WI38 (cell line): ENCODE measurements at regions not wholly inside any gene's neighbourhood (a gene's known extent, or its start where the extent isn't known, plus 50 kb on each side); places are given as distances from the start of the nearest gene placed in this dataset.

Experiments used
- H3K4me3 ChIP-seq: 2 replicates; pipeline ENCODE4 v1.5.1; 2011; ENCODE audit warnings: low read depth, mild to moderate bottlenecking, control low read depth, low read length
- TF ChIP-seq, protein P1 (sequence below): IDR thresholded peaks from 2 replicates; pipeline ENCODE4 v1.5.1; 2012; ENCODE audit warnings: low read depth, mild to moderate bottlenecking, control low read depth, low read length

DNA sequence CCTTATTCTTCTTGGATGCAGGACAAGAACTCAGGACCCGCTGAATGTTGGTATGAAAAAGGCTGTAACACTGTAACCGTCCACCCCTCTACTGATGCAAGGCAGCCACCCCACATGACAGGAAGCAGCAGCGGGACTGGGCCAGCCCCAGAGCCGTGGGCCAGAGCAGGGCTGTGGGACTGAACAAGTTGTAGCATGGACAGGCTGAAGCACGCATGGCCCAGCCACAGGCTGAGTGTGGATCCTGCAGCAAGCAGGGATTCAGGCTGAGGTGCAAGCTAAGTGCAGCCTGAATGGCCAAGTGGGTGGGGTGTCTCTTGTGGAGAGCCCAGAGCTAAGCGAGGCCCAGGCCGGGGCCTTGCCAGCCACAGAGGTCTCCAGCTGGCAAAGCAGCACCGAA is 632.2 kb downstream of the SPOCK3 start:
- H3K4me3 ChIP-seq: no peak overlapping the region
- TF ChIP-seq, protein P1, sequence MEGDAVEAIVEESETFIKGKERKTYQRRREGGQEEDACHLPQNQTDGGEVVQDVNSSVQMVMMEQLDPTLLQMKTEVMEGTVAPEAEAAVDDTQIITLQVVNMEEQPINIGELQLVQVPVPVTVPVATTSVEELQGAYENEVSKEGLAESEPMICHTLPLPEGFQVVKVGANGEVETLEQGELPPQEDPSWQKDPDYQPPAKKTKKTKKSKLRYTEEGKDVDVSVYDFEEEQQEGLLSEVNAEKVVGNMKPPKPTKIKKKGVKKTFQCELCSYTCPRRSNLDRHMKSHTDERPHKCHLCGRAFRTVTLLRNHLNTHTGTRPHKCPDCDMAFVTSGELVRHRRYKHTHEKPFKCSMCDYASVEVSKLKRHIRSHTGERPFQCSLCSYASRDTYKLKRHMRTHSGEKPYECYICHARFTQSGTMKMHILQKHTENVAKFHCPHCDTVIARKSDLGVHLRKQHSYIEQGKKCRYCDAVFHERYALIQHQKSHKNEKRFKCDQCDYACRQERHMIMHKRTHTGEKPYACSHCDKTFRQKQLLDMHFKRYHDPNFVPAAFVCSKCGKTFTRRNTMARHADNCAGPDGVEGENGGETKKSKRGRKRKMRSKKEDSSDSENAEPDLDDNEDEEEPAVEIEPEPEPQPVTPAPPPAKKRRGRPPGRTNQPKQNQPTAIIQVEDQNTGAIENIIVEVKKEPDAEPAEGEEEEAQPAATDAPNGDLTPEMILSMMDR: no peak

DNA sequence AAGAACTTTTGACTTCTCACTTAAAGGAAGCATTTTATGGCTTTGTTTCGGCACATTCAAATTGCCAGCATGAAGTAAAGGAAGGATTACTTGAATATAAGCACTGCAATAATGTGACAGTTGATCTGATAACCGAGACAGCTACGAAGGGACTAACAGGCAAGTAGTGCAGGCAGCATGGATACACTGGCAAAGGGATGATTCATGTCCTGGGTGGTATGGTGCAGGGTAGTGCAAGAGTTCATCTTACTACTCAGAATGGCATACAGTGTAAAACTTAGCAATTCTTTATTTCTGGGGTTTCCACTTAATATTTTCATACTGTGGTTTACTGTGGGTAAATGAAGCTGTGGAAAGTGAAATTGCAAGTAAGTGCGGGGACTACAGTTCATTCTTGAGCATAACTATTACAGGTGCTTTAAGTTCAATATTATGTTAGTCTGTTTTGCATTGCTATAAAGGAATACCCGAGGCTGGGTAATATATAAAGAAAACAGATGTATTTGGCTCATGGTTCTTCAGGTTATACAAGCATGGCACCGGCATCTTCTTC is 611.8 kb downstream of the SPOCK3 start:
- H3K4me3 ChIP-seq: no peak overlapping the region
- TF ChIP-seq, protein P1: no peak

DNA sequence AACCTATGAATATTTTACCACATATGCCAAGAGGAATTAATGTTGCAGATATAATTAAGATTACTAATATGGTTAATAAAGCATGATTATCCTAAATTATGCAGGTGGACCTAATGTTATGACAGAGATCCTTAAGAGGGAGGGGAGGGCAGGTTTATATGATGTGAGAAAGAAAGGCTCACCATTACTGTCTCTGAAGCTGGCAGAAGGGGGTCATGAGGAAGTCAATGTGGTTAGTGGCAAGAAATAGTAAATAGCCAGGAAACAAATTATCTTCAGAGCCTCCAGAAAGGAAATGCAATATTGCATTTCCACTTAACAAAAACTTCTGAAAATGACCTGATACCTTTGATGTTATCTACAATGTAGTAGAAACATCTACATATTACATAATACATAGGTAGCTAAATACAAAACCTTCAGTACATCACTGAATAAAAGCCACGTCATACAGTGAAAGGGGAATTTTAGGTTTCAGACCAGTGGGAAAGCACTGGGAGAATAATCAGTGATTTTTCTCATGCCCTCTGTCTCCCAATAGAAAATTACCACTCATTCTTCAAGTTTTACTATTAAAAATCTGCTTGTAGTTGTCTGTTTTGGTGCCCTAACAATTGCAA is 609.2 kb downstream of the SPOCK3 start:
- TF ChIP-seq, protein P1: no peak
- no peak overlapping the region for H3K4me3 ChIP-seq

DNA sequence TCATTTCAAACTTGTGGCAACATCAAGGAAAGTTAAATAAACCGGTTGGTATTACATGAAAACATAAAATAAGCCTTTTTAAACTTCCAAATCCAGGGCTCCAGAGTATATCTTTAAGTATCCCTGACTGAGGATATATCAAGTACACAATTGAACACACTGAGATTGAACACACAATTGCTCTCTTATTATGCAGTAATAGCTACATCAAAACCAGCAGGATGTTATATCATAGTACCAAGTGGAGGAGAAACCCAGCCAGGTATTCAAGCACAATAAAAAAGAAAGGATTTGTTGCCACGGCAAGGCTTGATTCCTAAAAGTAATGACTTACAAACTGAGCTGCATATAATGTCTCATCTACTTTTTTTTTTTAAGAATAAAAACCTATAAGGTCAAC is 605.8 kb downstream of the SPOCK3 start:
- no peak overlapping the region for H3K4me3 ChIP-seq
- TF ChIP-seq, protein P1: no peak

DNA sequence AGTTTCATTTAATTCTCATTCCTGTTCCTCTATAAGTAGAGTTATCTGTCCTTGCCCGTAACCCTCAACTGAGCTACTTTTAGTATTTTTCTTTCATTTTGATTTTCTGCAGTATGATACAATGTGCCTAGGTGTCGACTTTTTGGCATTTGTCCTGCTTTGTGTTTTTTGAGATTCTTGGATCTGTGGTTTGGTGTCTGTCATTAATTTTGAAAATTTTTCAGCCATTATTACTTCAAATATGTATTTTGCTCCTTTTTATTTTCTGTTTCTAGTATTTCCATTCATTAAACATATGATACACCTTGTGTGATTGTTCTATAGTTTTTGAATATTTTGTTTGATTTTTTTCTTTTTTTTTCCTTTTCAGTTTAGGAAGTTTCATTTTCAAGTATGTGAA is 598.9 kb downstream of the SPOCK3 start:
- TF ChIP-seq, protein P1: no peak
- H3K4me3 ChIP-seq: no peak overlapping the region

DNA sequence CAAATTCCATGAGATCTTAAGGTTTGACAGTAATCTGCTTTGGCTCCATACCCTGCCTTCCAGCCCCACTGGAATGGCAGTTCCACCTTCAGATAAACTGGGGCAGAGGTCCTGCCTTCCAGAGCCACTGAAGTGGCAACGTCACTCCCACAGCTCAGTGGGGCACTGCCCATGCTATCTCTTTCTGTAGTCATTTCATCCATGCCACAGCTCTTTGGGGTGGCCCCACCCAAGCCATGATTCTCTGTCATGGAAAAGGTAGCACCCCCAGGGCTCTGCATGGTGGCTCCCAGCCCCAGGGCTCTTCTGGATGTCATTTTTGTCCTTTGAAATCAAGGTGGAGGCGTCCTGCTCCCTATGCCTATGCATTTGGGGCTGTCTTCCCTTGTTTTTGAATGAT is 596.5 kb downstream of the SPOCK3 start:
- no peak overlapping the region for H3K4me3 ChIP-seq
- TF ChIP-seq, protein P1: no peak

DNA sequence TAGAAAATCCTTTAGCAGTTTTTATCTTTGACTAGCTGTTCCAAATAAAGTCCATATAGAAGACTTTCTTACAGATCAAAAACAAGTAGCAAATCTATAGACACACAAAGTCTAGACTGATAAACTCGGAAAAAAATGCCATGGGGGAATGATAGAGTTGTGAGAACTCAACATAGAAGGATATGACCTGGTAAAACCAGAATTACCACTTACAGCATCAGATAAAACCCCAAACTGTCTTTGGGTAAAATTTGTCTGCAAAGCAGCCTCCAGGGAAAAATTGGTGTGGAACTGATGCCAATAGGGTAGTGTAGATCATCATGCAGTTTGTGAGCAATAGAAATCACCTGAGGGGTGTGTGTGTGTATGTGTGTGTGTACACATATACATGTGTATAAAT is 579.1 kb downstream of the SPOCK3 start:
- TF ChIP-seq, protein P1: no peak
- no peak overlapping the region for H3K4me3 ChIP-seq
